Astrocyte of the hippocampus (primary cell): ENCODE measurements at regions not wholly inside any gene's neighbourhood (a gene's known extent, or its start where the extent isn't known, plus 50 kb on each side); places are given as distances from the start of the nearest gene placed in this dataset.
"Not testable (repeated sequence)": the region's sequence is repeated elsewhere in the genome, so short reads cannot be mapped to it uniquely, and the experiment has no call there.

Experiments used
- DNase-seq: peaks from one replicate; pipeline ENCODE4 v3.0.0; 2011; ENCODE audit warnings: low read depth, low spot score

DNA sequence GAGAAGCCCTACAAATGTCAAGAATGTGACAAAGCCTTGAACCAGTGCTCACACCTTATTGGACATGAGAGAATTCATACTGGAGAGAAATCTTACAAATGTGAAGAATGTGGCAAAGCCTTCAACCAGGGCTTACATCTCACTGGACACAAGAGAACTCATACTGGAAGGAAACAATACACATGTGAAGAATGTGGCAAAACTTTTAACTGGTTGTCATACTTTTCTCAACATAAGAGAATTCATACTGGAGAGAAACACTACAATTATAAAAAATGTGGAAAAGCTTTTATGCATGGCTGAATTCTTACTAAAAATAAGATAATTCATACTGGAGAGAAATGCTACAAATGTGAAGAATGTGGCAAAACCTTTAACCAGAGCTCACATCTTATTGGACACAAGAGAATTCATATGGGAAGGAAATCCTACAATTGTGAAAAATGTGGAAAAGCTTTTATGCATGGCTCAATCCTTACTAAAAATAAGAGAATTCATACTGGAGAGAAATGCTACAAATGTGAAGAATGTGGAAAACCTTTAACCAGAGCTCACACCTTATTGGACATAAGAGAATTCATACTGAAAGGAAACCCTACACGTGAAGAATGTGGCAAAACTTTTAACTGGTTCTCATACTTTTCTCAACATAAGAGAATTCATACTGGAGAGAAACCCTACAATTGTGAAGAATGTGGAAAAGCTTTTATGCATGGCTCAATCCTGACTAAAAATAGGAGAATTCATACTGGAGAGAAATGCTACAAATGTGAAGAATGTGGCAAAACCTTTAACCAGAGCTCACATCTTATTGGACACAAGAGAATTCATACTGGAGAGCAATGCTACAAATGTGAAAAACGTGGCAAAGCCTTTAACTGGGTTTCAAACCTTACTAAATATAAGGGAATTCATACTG lies 350.6 kb upstream of the NUPR2 start:
- DNase-seq: not testable (repeated sequence)

- no peak for DNase-seq
These were observed 333.5 kb upstream of the NUPR2 start for GRCh38 chr7:56449762-56450161.

GRCh38 chr7:56447864-56448693 lies 331.9 kb upstream of the NUPR2 start:
- DNase-seq: no peak

GRCh38 chr7:56420528-56420927 lies 304.3 kb upstream of the NUPR2 start:
- DNase-seq: not testable (repeated sequence)

DNA sequence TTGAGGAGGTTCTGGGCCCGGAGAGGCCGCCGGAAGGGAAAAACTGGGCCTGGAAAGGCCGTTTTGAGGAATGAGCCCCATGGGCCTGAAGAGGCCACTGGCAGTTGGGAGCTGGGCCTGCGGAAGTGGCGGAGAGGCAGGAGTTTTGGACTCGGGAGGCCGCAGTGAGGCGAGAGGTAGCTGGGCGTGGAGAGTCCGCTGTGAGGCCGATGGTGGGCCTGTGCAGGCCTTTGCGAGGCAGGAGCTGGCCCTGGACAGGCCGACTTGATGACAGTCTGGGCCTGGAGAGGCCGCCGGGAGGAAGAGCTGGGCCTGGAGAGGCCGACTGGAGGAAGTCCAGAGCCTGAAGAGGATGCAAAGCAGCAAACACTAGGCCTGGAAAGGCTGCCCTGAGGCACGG lies 259.0 kb upstream of the NUPR2 start:
- DNase-seq: no peak

GRCh38 chr7:56374666-56375065 lies 258.4 kb upstream of the NUPR2 start:
- DNase-seq: not testable (repeated sequence)

GRCh38 chr7:56373314-56373713 lies 257.1 kb upstream of the NUPR2 start:
- DNase-seq: not testable (repeated sequence)

DNA sequence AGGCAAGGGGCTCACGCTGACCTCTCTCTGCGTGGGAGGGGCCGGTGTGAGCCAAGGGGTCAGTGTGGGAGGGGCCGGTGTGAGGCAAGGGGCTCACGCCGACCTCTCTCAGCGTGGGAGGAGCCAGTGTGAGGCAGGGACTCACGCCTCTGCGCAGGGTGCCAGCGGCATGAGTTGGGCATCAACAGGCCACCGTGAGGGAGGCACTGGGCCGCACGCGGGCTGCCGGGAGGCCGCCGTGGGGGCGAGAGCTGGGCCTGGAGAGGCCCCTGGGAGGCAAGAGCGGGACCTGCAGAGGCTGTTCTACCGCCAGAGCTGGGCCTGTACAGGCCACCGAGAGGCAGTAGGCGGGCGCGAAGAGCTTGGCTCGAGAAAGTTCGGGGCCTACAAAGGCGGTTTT lies 255.6 kb upstream of the NUPR2 start:
- DNase-seq: not testable (repeated sequence)

GRCh38 chr7:56370208-56370872 lies 254.1 kb upstream of the NUPR2 start:
- DNase-seq: not testable (repeated sequence)

DNA sequence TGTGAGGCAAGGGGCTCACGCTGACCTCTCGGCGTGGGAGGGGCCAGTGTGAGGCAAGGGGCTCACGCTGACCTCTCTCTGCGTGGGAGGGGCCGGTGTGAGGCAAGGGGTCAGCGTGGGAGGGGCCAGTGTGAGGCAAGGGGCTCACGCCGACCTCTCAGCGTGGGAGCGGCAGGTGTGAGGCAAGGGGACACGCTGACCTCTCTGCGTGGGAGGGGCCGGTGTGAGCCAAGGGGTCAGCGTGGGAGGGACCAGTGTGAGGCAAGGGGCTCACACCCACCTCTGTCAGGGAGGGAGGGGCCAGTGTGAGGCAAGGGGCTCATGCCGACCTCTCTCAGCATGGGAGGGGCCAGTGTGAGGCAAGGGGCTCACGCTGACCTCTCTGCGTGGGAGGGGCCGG lies 251.7 kb upstream of the NUPR2 start:
- not testable (repeated sequence) for DNase-seq

DNA sequence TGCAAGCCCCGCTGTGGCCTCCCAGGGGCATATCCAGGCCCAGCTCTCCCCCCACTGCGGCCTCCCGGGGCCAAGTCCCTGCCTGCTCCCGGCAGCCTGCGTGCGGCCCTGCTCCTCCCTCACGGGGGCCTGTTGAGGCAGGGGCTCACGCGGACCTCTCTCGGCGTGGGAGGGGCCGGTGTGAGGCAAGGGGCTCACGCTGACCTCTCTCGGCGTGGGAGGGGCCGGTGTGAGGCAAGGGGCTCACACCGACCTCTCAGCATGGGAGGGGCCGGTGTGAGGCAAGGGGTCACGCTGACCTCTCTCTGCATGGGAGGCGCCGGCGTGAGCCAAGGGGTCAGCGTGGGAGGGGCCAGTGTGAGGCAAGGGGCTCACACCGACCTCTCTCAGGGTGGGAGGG lies 251.2 kb upstream of the NUPR2 start:
- DNase-seq: not testable (repeated sequence)

- DNase-seq: not testable (repeated sequence)
These were observed 250.5 kb upstream of the NUPR2 start for GRCh38 chr7:56366701-56367100.

DNA sequence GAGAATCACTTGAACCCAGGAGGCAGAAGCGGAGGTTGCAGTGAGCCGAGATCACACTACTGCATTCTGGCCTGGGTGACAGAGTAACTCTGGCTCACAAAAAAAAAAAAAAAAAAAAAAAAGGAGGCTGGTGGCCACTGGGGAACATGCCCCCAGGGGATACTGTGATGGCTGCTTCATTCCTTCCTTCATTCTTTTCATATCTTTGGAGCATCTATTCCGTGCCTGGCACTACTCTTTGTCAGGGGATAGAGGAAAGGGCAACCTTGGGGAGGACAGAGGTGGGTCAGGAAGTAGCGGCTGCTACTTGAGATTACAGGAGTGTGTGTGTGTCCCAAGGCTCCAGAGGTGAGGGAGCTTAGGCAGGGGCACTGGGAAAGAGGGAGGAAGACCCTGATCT lies 236.4 kb upstream of the NUPR2 start:
- not testable (repeated sequence) for DNase-seq

DNA sequence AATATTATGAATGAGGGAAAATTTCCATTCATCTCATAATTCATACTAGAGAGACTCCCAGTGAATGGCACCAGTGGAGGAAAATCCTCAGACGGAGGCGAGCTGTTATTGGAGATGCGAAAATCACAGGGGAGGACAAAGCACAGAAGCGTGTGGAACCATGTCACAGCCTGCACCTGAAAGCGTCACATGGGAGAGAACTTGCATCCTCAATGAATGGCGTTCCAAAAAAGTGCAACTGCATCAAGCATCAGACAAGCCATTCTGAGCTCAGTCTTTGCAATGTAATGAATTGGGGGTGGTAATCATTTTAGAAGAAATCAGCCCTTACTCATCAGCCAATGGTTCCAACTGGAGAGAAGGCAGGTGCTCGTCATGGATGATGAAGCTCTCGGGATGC lies 235.0 kb upstream of the NUPR2 start:
- not testable (repeated sequence) for DNase-seq

- DNase-seq: not testable (repeated sequence)
These were observed 232.1 kb upstream of the NUPR2 start for GRCh38 chr7:56348311-56348710.

- not testable (repeated sequence) for DNase-seq
These were observed 212.1 kb upstream of the NUPR2 start for GRCh38 chr7:56328327-56328726.

DNA sequence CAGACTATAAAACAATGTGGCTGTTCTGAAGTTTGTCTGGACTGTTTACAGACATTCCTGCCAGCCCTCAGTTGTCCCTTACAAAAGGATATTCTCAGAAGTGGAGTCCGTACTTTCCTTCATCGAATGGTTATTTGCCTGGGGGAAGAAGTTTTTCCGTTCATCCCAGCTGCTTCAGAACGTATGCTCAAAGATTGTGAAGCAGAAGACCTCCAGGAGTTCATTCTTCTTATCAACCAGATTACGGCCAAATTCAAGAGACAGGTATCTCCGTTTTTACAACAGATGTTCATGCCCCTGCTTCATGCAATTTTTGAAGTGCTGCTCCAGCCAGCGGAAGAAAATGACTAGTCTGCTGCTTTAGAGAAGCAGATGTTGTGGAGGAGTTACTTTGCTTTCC lies 174.3 kb upstream of the NUPR2 start:
- DNase-seq: no peak

DNA sequence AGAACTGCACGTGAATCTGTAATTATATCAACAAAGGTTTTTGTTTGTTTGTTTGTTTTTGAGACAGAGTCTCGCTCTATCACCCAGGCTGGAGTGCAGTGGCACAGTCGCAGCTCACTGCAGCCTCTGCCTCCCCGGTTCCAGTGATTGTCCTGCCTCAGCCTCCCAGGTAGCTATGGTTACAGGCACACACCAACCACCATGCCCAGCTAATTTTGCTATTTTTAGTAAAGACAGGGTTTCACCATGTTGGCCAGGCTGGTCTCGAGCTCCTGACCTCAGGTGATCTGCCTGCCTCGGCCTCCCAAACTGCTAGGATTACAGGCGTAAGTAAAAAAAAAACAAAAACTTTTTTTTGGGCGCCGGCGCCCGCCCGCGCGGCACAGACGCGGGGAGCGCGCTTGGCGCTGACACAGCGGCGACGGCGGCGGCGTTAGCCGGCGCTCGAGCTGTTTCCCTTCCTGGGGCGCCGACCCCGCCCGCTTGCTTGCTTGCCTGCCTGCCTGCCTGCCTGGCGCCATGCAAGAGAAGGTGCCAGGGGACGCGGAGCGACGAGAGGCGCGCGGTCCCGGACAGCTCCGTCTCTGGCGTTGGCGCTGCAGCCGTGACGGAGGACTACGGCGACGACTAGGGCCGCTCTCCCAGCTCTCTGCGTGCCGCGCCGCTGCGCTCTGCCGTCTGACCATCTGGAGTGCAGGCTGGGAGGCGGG lies 171.4 kb upstream of the NUPR2 start:
- DNase-seq: peak; percentile 4

- no peak for DNase-seq
These were observed 139.9 kb upstream of the NUPR2 start for GRCh38 chr7:56256108-56256507.

GRCh38 chr7:56250135-56250534 lies 133.9 kb upstream of the NUPR2 start:
- no peak for DNase-seq

GRCh38 chr7:56229631-56230030 lies 113.4 kb upstream of the NUPR2 start:
- no peak for DNase-seq
